CD4-positive, alpha-beta T cell treated with Interleukin-17A for 4 hours (primary cell): ENCODE measurements at regions not wholly inside any gene's neighbourhood (a gene's known extent, or its start where the extent isn't known, plus 50 kb on each side); places are given as distances from the start of the nearest gene placed in this dataset.
"Not testable (repeated sequence)": the region's sequence is repeated elsewhere in the genome, so short reads cannot be mapped to it uniquely, and the experiment has no call there.

Experiments
- DNase-seq: peaks from one replicate; pipeline ENCODE4 v3.0.0-alpha.2; 2020; ENCODE audit warnings: mixed read lengths

GRCh38 chr2:106339609-106340008 lies 128.6 kb downstream of the RGPD3 start:
- DNase-seq: no peak

- DNase-seq: no peak
These were observed 129.1 kb downstream of the RGPD3 start for GRCh38 chr2:106339132-106339531.

DNA sequence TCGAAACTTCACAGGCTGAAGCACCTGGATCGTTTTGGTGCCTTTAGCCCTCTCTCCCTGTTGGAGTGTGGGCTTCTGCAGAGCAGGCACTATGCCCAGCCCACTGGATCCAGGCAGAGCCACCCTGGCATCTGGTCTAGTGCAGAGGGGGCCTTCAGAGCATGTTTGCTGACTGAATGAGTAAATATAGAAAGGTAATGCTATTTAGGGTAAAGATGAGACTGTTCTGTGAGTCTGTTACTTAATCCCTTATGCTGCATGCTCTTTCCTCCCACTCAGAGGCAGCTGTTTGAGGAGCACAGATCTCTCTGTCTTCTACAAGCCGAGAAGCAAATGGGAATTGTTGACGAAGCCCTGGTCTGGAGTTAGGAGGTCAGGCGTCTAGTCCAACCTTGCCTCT lies 130.2 kb downstream of the RGPD3 start:
- no peak for DNase-seq

DNA sequence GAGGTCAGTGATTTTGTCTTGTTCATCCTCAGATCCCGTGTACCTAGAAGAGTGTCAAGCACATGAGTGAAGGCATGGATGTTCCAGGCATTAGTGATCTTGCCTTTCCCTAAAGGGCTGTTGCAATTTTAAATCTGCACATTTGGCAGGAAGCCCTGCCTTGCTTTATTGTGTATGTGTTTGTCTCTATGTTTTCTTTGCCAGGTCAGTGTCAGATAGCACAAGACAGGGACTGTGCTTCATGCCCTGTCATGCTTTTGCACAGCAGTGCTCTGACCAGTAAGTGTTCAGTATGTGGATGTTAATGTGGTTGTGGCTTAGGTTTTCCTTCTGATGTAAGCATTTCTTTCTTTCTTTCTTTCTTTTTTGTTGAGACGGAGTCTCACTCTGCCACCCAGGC lies 131.5 kb downstream of the RGPD3 start:
- no peak for DNase-seq

DNA sequence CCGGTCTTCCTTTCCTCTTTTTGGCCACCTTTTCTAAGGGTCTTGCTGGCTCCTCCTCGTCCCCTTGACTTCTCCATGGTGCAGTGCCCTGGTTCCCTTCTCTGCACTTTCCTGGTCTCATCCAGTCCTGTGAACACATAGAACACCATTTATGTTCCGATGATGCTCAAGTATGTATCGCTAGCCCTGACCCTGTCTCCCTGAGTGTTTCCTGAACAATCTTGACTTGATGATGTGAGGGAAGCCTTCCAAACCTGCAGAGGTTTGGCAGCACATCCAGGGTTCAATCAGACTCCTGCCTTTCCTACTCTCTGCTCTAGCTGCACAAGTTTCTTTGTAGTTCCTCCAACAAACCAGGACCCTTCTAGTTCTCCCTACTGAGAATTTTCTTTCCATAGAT lies 132.1 kb downstream of the RGPD3 start:
- no peak for DNase-seq

- DNase-seq: no peak
These were observed 133.4 kb downstream of the RGPD3 start for GRCh38 chr2:106334802-106335201.

DNA sequence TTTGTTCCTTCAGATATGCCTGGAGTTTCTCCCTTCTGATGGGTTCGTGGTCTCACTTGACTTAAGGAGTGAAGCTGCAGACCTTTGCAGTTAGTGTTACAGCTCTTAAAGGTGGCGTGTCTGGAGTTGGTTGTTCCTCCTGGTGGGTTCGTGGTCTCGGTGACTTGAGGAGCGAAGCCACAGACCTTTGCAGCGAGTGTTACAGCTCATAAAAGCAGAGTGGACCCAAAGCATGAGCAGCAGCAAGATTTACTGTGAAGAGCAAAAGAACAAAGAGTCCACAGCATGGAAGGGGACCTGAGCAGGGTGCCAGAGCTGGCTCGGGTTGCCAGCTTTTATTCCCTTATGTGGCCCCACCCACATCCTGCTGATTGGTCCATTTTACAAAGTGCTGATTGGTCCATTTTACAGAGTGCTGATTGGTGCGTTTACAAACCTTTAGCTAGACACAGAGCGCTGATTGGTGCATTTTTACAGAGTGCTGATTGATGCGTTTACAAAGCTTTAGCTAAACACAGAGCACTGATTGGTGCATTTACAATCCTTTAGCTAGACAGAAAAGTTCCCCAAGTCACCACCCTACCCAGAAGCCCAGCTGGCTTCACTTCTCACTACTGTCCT lies 134.8 kb downstream of the RGPD3 start:
- DNase-seq: not testable (repeated sequence)

DNA sequence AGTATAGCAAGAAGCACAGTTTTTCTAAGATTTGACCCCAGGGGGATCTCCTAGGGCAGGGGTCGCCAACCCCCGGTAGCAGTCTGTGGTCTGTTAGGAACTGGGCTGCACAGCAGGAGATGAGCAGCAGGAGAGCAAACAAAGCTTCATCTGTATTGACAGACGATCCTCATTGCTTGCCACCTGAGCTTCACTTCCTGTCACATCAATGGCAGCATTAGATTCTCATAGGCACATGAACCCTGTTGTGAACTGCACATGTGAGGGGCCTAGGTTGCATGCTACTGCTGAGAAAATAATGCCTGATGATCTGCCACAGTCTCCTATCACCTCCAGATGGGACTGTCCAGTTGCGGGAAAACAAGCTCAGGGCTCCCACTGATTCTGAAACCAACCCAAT lies 136.2 kb downstream of the RGPD3 start:
- no peak for DNase-seq

DNA sequence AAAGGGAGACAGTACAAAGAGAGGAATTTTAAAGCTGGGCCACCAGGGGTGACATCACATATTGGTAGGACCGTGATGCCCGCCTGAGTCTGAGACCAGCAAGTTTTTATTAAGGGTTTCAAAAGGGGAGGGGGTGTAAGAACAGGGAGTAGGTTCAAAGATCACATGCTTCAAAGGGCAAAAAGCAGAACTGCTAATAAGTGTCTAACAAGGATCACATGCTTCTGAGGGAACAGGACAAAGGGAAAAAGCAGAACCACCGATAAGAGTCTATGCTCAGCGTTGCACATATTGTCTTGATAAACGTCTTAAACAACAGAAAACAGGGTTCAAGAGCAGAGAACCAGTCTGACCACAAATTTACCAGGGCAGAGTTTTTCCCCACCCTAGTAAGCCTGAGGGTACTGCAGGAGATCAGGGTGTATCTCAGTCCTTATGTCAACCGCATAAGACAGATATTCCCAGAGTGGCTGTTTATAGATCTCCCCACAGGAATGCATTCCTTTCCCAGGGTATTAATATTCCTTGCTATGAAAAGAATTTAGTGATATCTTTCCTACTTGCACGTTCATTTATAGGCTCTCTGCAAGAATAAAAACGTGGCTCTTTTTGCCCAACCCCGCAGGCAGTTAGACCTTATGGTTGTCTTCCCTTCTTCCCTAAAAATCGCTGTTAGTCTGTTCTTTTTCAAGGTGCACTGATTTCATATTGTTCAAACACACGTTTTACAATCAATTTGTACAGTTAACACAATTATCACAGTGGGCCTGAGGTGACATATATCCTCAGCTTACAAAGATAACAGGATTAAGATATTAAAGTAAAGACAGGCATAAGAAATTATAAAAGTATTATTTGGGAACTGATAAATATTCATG lies 136.5 kb upstream of the UXS1 start:
- not testable (repeated sequence) for DNase-seq

DNA sequence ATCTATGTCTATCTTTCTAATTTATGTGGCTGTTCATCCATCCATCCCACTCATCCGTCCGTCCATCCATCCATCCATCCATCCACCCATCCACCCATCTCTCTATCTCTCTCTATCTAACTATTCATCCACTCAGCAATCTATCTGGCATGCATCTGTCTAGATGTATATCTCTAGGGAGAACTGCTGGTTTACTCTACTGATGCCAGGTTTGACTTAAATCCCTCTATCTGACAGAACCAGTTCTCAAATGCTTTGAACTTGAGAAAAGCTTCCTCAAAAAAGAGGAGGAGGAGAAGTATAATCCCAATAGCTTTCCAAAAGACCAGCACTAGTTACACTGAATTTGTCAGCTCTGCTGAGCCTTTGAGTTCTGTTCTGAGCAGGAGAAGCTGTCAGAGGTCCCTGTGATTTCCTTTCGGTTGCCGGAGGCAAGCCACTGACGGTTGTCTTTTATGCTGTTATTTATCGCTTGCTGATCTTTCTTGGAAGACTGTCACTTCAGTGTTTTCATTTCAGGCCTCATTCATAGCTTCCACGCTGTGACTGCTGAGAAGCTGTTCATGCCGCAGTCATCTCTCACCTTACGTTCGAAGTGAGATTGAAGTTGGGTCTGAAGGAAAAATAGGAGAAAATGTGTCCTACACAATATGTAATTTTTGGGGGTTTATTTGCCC lies 129.4 kb upstream of the UXS1 start:
- DNase-seq: no peak

GRCh38 chr2:106322281-106322680 lies 128.2 kb upstream of the UXS1 start:
- DNase-seq: no peak

- DNase-seq: not testable (repeated sequence)
These were observed 126.3 kb upstream of the UXS1 start for GRCh38 chr2:106320439-106320838.

- no peak for DNase-seq
These were observed 122.8 kb upstream of the UXS1 start for GRCh38 chr2:106316915-106317314.

DNA sequence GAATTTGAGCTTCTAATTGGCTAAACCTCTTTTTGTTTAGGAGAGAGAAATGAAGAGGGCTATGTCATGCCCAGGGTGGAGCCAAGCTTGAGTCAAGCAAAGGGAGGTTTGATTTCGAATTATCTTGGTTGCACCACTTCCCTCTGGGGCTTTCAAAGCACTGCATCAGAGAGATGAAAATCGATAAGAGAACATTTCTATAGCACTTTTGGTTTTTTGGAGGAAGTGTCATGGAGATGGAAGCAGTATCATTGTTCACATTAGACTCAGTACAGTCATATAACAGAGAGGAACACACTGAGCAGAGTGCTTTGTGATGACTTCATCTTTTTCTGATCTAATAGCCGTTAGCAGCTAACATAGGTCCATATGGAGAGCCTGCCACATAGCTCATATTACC lies 120.3 kb upstream of the UXS1 start:
- no peak for DNase-seq

DNA sequence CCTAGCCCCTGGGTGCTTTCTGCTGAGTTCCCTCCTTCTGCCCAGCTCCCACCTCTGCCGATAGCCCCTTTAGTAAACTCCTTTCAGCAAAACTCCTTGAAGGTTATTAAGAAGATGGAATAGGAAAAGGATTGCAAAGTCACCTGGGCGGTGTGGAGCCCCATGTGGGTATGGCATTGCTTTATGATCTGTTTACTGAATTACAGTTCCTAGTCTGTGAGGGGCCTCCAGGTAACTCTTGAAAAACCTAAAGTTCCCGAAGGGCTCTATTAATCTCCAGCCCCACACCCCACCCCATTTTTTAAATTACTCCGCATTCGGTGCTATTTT lies 116.9 kb upstream of the UXS1 start:
- DNase-seq: no peak

GRCh38 chr2:106307860-106308259 lies 113.8 kb upstream of the UXS1 start:
- no peak for DNase-seq

- DNase-seq: no peak
These were observed 112.3 kb upstream of the UXS1 start for GRCh38 chr2:106306387-106306786.

GRCh38 chr2:106304612-106305184 lies 110.6 kb upstream of the UXS1 start:
- DNase-seq: no peak

GRCh38 chr2:106299696-106300095 lies 105.6 kb upstream of the UXS1 start:
- DNase-seq: no peak

DNA sequence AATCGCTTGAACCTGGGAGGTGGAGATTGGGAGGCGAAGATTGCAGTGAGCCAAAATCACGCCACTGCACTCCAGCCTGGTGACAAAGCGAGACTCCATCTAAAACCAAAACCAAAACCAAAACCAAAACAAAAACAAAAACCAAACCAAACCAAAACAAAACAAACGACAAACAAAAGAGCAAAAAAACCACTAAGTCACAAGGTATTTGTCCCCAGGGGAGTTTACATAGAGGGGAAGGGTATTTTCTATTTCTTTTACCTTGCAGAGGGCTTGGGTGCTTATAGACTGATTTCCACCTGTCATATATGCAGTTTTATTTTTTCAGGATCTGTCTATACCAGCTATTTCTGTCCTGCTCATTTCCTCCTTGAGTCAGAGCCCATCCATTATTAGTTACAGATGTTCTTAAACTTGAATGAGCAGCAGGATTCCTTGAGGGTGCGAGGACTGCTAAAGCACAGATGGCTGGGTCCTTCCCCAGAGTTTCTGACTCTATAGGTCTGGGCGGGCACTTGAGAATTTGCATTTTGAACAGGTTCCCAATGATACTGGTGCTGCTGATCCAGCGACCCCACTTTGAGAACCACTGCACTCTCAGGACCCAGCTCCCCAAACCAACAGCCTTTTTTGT lies 102.2 kb upstream of the UXS1 start:
- DNase-seq: no peak

GRCh38 chr2:106294182-106294581 lies 100.1 kb upstream of the UXS1 start:
- DNase-seq: no peak

GRCh38 chr2:106293271-106293783 lies 99.2 kb upstream of the UXS1 start:
- DNase-seq: no peak

DNA sequence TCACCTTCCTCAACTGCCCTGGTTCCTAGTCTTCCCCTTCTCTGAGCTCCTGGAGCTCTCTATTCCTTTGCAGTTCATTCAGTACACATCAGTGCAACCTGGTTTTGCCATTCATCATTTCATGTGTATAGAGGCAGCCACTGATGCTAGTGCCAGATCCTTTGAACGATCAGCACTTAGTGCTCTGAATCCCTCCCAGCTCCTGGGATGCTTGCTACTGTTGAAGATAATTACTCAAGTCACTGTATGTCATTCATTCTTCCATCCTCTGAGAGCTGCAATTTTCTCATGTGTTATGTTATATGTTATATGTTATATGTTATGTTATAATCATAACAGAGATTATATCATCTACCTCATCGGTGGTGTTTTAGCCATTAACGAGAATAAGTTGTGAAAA lies 98.5 kb upstream of the UXS1 start:
- no peak for DNase-seq
